ENCODE measurements at regions not wholly inside any gene's neighbourhood (a gene's known extent, or its start where the extent isn't known, plus 50 kb on each side); places are given as distances from the start of the nearest gene placed in this dataset.

- DNase-seq (ENCODE audit: low read depth, low spot score), result no peak
- Histone ChIP-seq H3K27me3 (ENCODE audit: insufficient read depth, insufficient read length) (no peaks in the 10 kb centered on the region), H3K9ac (ENCODE audit: insufficient read length, low read depth) (no peak overlapping the region), H3K4me3 (ENCODE audit: insufficient read length, low read depth) (no peak overlapping the region), H3K9me3 (ENCODE audit: insufficient read depth, low read length) (no peaks in the 10 kb centered on the region), H3K4me1 (ENCODE audit: insufficient read depth, insufficient read length) (no peaks in the 10 kb centered on the region), H3K36me3 (ENCODE audit: insufficient read depth, insufficient read length, low read length) (no peaks in the 10 kb centered on the region)
- TF ChIP-seq SUZ12 (IDR thresholded peaks at IDR 0.05; ENCODE audit: extremely low read depth, insufficient read depth, insufficient read length) (no peak), ZNF274 (IDR thresholded peaks at IDR 0.05; ENCODE audit: low read depth, low read length) (no peak), YY1 (IDR thresholded peaks at IDR 0.05; ENCODE audit: insufficient read depth, insufficient read length) (no peak)
These were observed 51.4 kb upstream of the SOX2 start for GRCh38 chr3:181660337-181660736.

DNA sequence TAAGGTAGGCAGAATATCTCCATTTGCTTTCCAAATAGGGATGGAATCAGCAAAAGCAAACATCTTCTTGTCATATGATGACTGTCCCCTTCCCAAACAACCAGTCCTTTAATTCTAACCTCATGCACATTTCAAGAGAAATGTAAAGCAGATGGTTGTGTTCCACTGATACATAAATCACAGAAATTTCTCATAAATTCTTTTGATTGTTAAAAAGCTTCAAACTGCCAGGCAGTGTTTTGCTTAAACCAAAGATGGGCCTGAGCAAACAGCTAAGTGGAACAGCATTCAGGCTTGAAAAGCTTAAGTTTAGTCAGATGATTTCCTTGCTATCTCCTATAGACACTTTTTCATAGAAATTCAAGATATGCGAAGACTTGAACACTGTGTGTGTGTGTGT, 74.3 kb upstream of the SOX2 start:
- Histone ChIP-seq H3K4me1 (ENCODE audit: insufficient read depth, insufficient read length) (no peaks in the 10 kb centered on the region), H3K36me3 (ENCODE audit: insufficient read depth, insufficient read length, low read length) (no peaks in the 10 kb centered on the region), H3K27me3 (ENCODE audit: insufficient read depth, insufficient read length) (no peaks in the 10 kb centered on the region), H3K9ac (ENCODE audit: insufficient read length, low read depth) (no peak overlapping the region), H3K9me3 (ENCODE audit: insufficient read depth, low read length) (no peaks in the 10 kb centered on the region), H3K4me3 (ENCODE audit: insufficient read length, low read depth) (no peak overlapping the region)
- no peak for DNase-seq (ENCODE audit: low read depth, low spot score)
- TF ChIP-seq YY1 (IDR thresholded peaks at IDR 0.05; ENCODE audit: insufficient read depth, insufficient read length) (no peak), SUZ12 (IDR thresholded peaks at IDR 0.05; ENCODE audit: extremely low read depth, insufficient read depth, insufficient read length) (no peak), ZNF274 (IDR thresholded peaks at IDR 0.05; ENCODE audit: low read depth, low read length) (no peak)

GRCh38 chr3:181637056-181637455, 74.7 kb upstream of the SOX2 start:
- no peak for DNase-seq (ENCODE audit: low read depth, low spot score)
- Histone ChIP-seq H3K9me3 (ENCODE audit: insufficient read depth, low read length) (no peaks in the 10 kb centered on the region), H3K27me3 (ENCODE audit: insufficient read depth, insufficient read length) (no peaks in the 10 kb centered on the region), H3K4me3 (ENCODE audit: insufficient read length, low read depth) (no peak overlapping the region), H3K36me3 (ENCODE audit: insufficient read depth, insufficient read length, low read length) (no peaks in the 10 kb centered on the region), H3K9ac (ENCODE audit: insufficient read length, low read depth) (no peak overlapping the region), H3K4me1 (ENCODE audit: insufficient read depth, insufficient read length) (no peaks in the 10 kb centered on the region)
- TF ChIP-seq ZNF274 (IDR thresholded peaks at IDR 0.05; ENCODE audit: low read depth, low read length) (no peak), SUZ12 (IDR thresholded peaks at IDR 0.05; ENCODE audit: extremely low read depth, insufficient read depth, insufficient read length) (no peak), YY1 (IDR thresholded peaks at IDR 0.05; ENCODE audit: insufficient read depth, insufficient read length) (no peak)

GRCh38 chr3:181635141-181635540, 76.6 kb upstream of the SOX2 start:
- no peak overlapping the region for H3K4me3 ChIP-seq (ENCODE audit: insufficient read length, low read depth)
- no peaks in the 10 kb centered on the region for H3K27me3 ChIP-seq (ENCODE audit: insufficient read depth, insufficient read length)
- H3K9ac ChIP-seq (ENCODE audit: insufficient read length, low read depth), result no peak overlapping the region
- H3K36me3 ChIP-seq (ENCODE audit: insufficient read depth, insufficient read length, low read length), result no peaks in the 10 kb centered on the region
- no peaks in the 10 kb centered on the region for H3K4me1 ChIP-seq (ENCODE audit: insufficient read depth, insufficient read length)
- TF ChIP-seq ZNF274 (IDR thresholded peaks at IDR 0.05; ENCODE audit: low read depth, low read length) (no peak), SUZ12 (IDR thresholded peaks at IDR 0.05; ENCODE audit: extremely low read depth, insufficient read depth, insufficient read length) (no peak), YY1 (IDR thresholded peaks at IDR 0.05; ENCODE audit: insufficient read depth, insufficient read length) (no peak)
- DNase-seq (ENCODE audit: low read depth, low spot score), result no peak
- H3K9me3 ChIP-seq (ENCODE audit: insufficient read depth, low read length), result no peaks in the 10 kb centered on the region

DNA sequence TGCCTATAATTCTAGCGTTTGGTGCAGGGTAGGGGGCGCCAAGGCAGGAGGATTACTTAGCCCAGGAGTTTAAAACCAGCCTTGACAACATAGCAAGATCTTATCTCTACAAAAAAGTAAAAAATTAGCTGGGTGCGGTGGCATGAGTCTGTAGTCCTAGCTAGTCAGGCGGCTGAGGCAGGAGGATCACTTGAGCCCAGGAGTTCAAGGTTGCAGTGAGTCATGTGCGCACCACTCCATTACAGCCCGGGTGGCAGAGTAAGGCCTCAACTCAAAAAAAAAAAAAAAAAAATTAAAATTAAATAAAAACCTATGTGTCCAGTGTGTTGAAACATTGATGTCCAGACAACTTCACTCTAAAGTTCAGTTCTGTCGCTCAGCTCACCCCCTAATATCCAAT, 78.2 kb upstream of the SOX2 start:
- Histone ChIP-seq H3K4me1 (ENCODE audit: insufficient read depth, insufficient read length) (no peaks in the 10 kb centered on the region), H3K36me3 (ENCODE audit: insufficient read depth, insufficient read length, low read length) (no peaks in the 10 kb centered on the region), H3K4me3 (ENCODE audit: insufficient read length, low read depth) (no peak overlapping the region), H3K27me3 (ENCODE audit: insufficient read depth, insufficient read length) (no peaks in the 10 kb centered on the region), H3K9ac (ENCODE audit: insufficient read length, low read depth) (no peak overlapping the region), H3K9me3 (ENCODE audit: insufficient read depth, low read length) (no peaks in the 10 kb centered on the region)
- TF ChIP-seq YY1 (IDR thresholded peaks at IDR 0.05; ENCODE audit: insufficient read depth, insufficient read length) (no peak), ZNF274 (IDR thresholded peaks at IDR 0.05; ENCODE audit: low read depth, low read length) (no peak), SUZ12 (IDR thresholded peaks at IDR 0.05; ENCODE audit: extremely low read depth, insufficient read depth, insufficient read length) (no peak)
- no peak for DNase-seq (ENCODE audit: low read depth, low spot score)

GRCh38 chr3:181631901-181632300, 79.8 kb upstream of the SOX2 start:
- Histone ChIP-seq H3K9ac (ENCODE audit: insufficient read length, low read depth) (no peak overlapping the region), H3K27me3 (ENCODE audit: insufficient read depth, insufficient read length) (no peaks in the 10 kb centered on the region), H3K36me3 (ENCODE audit: insufficient read depth, insufficient read length, low read length) (no peaks in the 10 kb centered on the region), H3K4me3 (ENCODE audit: insufficient read length, low read depth) (no peak overlapping the region), H3K4me1 (ENCODE audit: insufficient read depth, insufficient read length) (no peaks in the 10 kb centered on the region), H3K9me3 (ENCODE audit: insufficient read depth, low read length) (no peaks in the 10 kb centered on the region)
- DNase-seq (ENCODE audit: low read depth, low spot score), result no peak
- no peak for TF ChIP-seq SUZ12 (IDR thresholded peaks at IDR 0.05; ENCODE audit: extremely low read depth, insufficient read depth, insufficient read length)
- TF ChIP-seq ZNF274 (IDR thresholded peaks at IDR 0.05; ENCODE audit: low read depth, low read length), result no peak
- no peak for TF ChIP-seq YY1 (IDR thresholded peaks at IDR 0.05; ENCODE audit: insufficient read depth, insufficient read length)

DNA sequence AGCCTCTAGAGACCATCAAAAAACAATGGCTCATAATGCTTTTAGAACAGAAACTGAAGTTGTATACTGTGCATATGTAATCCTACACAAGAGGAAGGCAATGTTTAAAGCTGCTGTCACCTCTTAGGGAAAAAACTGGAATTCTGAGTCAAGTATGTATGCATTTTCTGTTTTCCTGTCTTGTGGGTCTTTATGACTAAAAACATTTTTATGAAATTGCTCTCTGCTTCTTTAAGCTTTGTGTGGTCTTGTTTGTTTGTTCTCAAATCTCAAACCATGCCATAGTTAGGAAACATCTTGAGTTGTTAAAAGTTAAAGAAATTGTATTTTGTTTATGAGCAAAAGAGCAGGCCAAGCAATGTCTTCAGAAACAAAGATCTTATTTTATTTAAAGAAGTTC, 80.9 kb upstream of the SOX2 start:
- Histone ChIP-seq H3K9ac (ENCODE audit: insufficient read length, low read depth) (no peak overlapping the region), H3K36me3 (ENCODE audit: insufficient read depth, insufficient read length, low read length) (no peaks in the 10 kb centered on the region), H3K27me3 (ENCODE audit: insufficient read depth, insufficient read length) (no peaks in the 10 kb centered on the region), H3K4me3 (ENCODE audit: insufficient read length, low read depth) (no peak overlapping the region), H3K4me1 (ENCODE audit: insufficient read depth, insufficient read length) (no peaks in the 10 kb centered on the region), H3K9me3 (ENCODE audit: insufficient read depth, low read length) (no peaks in the 10 kb centered on the region)
- DNase-seq (ENCODE audit: low read depth, low spot score), result no peak
- no peak for TF ChIP-seq ZNF274 (IDR thresholded peaks at IDR 0.05; ENCODE audit: low read depth, low read length)
- no peak for TF ChIP-seq YY1 (IDR thresholded peaks at IDR 0.05; ENCODE audit: insufficient read depth, insufficient read length)

DNA sequence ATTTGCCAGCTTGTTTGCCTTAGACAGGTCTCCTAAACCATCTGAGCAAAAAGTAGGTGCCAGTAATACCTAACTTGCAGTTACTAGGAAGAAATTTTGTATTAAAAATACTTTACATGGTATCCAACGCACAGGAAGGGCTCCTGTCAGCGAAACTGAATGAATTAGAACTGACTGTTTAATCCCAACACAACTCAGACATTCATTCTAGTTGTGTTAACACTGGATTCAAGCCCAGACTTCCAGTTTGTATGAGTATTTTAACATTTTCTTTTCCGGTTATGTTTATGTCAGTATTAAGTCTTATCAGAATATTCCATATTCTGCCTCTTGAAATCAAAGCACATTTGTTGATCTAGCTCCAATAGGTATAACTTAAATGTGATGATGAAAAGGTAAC, 82.0 kb upstream of the SOX2 start:
- Histone ChIP-seq H3K9ac (ENCODE audit: insufficient read length, low read depth) (no peak overlapping the region), H3K9me3 (ENCODE audit: insufficient read depth, low read length) (no peaks in the 10 kb centered on the region), H3K36me3 (ENCODE audit: insufficient read depth, insufficient read length, low read length) (no peaks in the 10 kb centered on the region), H3K4me3 (ENCODE audit: insufficient read length, low read depth) (no peak overlapping the region), H3K27me3 (ENCODE audit: insufficient read depth, insufficient read length) (no peaks in the 10 kb centered on the region), H3K4me1 (ENCODE audit: insufficient read depth, insufficient read length) (no peaks in the 10 kb centered on the region)
- TF ChIP-seq SUZ12 (IDR thresholded peaks at IDR 0.05; ENCODE audit: extremely low read depth, insufficient read depth, insufficient read length), result no peak
- no peak for TF ChIP-seq ZNF274 (IDR thresholded peaks at IDR 0.05; ENCODE audit: low read depth, low read length)
- TF ChIP-seq YY1 (IDR thresholded peaks at IDR 0.05; ENCODE audit: insufficient read depth, insufficient read length), result no peak
- DNase-seq (ENCODE audit: low read depth, low spot score), result no peak

Data from NT2/D1 (cell line).